ENCODE measurements at regions not wholly inside any gene's neighbourhood (a gene's known extent, or its start where the extent isn't known, plus 50 kb on each side); places are given as distances from the start of the nearest gene placed in this dataset.

DNA sequence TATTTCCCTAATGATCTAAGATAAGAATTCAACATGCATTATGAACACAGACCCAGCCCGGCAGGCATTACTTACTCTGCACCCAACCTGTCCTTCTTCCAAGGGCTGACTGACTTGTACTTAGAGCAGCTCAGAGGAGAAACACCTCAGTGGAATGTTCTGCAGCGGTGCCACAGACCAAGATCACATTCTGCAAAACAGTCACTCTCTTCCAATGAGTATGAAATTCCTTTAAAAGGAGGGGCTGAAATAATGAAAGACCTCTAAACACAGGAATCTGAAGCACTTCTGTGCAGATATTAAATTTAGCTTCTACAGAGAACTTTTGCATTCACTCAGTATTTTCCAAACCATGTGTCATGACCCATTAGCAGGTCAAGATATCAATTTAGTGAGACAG, 172.9 kb downstream of the ZDHHC21 start:
- DNase-seq (ENCODE audit: low read depth), result no peak
- TF ChIP-seq, protein P1, sequence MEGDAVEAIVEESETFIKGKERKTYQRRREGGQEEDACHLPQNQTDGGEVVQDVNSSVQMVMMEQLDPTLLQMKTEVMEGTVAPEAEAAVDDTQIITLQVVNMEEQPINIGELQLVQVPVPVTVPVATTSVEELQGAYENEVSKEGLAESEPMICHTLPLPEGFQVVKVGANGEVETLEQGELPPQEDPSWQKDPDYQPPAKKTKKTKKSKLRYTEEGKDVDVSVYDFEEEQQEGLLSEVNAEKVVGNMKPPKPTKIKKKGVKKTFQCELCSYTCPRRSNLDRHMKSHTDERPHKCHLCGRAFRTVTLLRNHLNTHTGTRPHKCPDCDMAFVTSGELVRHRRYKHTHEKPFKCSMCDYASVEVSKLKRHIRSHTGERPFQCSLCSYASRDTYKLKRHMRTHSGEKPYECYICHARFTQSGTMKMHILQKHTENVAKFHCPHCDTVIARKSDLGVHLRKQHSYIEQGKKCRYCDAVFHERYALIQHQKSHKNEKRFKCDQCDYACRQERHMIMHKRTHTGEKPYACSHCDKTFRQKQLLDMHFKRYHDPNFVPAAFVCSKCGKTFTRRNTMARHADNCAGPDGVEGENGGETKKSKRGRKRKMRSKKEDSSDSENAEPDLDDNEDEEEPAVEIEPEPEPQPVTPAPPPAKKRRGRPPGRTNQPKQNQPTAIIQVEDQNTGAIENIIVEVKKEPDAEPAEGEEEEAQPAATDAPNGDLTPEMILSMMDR (conservative IDR thresholded peaks at IDR 0.05; ENCODE audit: low read depth, low read length), result no peak
- no peak overlapping the region for H3K4me3 ChIP-seq (ENCODE audit: low read depth, low read length)

DNA sequence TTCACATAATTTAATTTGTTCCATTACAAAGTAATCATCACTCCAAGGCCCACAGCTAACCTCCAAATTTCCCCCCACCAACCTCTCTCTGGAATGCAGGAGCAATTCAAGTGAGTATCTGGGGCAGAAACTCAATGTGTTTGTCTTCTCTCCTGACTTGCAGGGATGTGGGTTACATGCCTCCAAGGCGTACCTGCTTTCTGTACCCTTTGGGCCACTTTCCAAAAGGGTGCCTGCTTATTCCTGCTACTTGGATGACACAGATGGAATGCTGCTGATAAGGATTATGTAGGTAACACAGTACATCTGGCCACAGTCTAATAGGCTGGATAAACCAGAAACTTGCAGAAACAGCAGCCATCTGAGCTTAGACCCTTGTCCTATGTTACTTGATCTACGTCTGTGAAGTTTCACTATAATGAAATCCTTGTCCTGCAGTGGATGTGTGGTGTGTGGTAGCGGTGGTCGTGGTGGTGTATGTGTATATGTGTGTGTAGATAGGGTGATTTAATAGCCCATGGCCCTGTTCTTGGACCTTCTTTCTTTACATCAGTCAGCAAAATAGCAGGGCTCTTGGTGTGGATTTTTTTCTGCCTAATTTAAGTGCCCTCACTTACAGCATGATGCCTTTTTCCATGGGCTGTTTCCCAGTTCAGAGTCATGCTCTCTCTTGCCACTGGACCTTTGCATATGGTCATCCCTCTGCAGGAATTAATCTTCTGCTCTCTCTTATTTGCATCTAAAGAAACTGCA, 175.9 kb downstream of the ZDHHC21 start:
- TF ChIP-seq, protein P1 (conservative IDR thresholded peaks at IDR 0.05; ENCODE audit: low read depth, low read length), result no peak
- no peak overlapping the region for H3K4me3 ChIP-seq (ENCODE audit: low read depth, low read length)
- no peak for DNase-seq (ENCODE audit: low read depth)

DNA sequence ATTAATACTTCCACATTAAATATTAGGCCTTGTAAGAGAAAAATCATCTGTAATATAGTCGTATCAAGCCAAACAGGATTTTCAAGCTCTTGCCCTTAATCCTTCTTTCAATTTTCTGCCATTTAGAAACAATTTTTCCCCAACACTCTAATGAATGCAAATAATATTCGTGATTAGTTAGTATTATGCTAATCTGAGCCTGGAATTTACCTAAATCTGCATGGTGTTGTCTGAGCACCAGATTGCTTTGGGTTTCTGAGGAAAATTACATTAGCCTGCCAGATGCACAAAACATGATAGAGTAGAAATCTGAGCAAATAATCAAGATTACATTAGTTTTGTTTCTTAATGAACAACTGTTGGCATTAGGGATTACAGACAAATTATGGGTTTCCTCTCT, 176.6 kb downstream of the ZDHHC21 start:
- no peak for DNase-seq (ENCODE audit: low read depth)
- TF ChIP-seq, protein P1 (conservative IDR thresholded peaks at IDR 0.05; ENCODE audit: low read depth, low read length), result no peak
- no peak overlapping the region for H3K4me3 ChIP-seq (ENCODE audit: low read depth, low read length)

DNA sequence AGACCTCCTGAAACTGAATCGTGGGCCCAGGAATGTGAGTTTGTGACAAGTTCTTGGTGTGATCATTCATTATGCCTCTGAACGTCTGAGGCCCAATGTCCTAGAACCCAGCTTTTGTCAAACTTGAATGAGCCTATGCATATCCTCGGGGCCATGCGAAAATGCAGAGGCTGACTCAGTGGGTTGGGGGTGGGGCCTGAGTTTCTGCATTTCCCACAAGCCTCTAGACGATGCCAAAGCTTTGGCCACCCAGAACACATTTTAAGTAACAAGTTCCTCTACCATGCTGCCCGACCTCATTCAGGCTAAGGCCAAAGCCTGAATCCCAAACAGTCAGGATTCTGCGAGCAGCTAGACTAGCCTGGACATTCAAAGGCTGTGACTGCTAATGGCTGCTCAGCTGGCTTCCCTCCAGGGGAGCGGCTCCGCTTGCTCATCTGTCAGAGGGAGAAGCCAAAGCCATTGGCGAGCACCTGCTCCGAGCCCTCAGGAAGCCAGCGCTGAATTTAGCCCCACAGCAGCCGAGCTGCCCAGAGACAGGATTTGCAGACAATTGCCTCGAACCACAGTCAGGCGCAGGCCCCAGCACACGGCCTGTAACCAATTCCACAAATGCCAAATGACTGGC, 177.5 kb downstream of the ZDHHC21 start:
- no peak overlapping the region for H3K4me3 ChIP-seq (ENCODE audit: low read depth, low read length)
- no peak for DNase-seq (ENCODE audit: low read depth)
- TF ChIP-seq, protein P1 (conservative IDR thresholded peaks at IDR 0.05; ENCODE audit: low read depth, low read length), result no peak

DNA sequence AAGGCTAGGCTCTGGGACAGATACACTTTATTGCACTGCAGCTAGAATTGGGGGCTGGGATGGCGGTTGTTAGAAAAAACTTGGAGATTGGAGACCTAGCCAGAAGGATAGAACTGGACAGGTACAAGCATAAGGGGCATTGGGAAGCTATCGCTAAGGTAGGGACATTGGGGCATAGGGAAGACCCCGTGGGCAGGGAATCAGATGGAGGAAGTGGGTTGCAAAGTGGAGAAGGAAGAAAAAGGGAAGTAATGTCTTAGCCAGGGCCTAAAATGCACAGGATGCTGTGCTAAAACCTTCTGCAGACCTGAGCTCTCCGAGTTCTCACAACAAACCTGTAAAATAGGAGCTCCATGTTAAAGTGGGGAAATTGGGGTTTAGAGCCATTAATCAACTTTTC, 178.2 kb downstream of the ZDHHC21 start:
- no peak for DNase-seq (ENCODE audit: low read depth)
- no peak overlapping the region for H3K4me3 ChIP-seq (ENCODE audit: low read depth, low read length)
- TF ChIP-seq, protein P1 (conservative IDR thresholded peaks at IDR 0.05; ENCODE audit: low read depth, low read length), result no peak

DNA sequence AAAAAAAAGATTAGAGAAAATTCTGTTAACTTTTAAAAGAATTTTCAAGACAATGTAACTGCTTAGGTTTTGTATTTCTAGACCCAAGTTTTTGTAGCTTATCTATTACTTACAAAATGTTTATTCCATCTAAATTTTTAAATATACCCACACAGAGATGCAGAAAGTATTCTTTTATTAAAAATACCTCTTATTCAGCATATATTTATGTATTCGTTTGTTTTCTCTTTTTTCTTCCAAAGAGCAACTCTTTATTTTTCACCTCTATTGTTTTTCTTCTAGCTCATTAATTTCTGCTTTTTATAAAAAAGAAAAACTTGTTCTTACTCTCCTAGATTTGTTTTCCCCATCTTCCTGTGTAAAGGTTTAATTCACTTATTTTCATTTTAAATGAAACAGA, 180.3 kb downstream of the ZDHHC21 start:
- DNase-seq (ENCODE audit: low read depth), result no peak
- H3K4me3 ChIP-seq (ENCODE audit: low read depth, low read length), result no peak overlapping the region
- TF ChIP-seq, protein P1 (conservative IDR thresholded peaks at IDR 0.05; ENCODE audit: low read depth, low read length), result no peak

DNA sequence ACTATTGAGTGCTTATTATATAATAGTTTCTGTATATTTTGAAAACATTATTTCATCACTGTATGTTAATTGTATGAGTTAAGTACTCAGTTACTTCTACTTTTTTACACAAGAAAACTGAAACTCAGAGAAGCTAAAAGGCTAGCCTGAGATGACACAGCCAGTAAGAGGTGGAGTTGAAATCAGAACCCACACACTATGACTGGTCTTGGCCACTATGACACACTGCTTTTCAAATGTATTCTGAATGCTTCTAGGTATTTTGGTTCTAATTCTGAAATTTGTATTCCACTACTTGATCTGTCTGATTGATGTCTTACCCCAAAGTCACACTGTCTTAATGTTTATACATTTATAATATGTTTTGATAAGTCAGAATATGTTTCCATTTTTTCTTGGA, 181.8 kb downstream of the ZDHHC21 start:
- DNase-seq (ENCODE audit: low read depth), result no peak
- TF ChIP-seq, protein P1 (conservative IDR thresholded peaks at IDR 0.05; ENCODE audit: low read depth, low read length), result no peak
- H3K4me3 ChIP-seq (ENCODE audit: low read depth, low read length), result no peak overlapping the region

Measured in epithelial cell of proximal tubule (primary cell).